Activated CD4-positive, alpha-beta T cell treated with anti-CD3 and anti-CD28 coated beads, Interleukin-2, amount 50 U/mL, for 1 hour (primary cell): ENCODE measurements at regions not wholly inside any gene's neighbourhood (a gene's known extent, or its start where the extent isn't known, plus 50 kb on each side); places are given as distances from the start of the nearest gene placed in this dataset.
"Not testable (repeated sequence)": the region's sequence is repeated elsewhere in the genome, so short reads cannot be mapped to it uniquely, and the experiment has no call there.

Source experiments
- DNase-seq: peaks from one replicate; pipeline ENCODE4 v3.0.0-alpha.2; 2020

- no peak for DNase-seq
These were observed 249.8 kb upstream of the PHF14 start for GRCh38 chr7:10723832-10724231.

GRCh38 chr7:10724449-10724848 is 249.2 kb upstream of the PHF14 start:
- no peak for DNase-seq

- DNase-seq: no peak
These were observed 246.0 kb upstream of the PHF14 start for GRCh38 chr7:10727636-10728035.

GRCh38 chr7:10731253-10731773 is 242.4 kb upstream of the PHF14 start:
- DNase-seq: no peak

- no peak for DNase-seq
These were observed 239.9 kb upstream of the PHF14 start for GRCh38 chr7:10733747-10734146.

GRCh38 chr7:10734595-10734994 is 239.1 kb upstream of the PHF14 start:
- no peak for DNase-seq

GRCh38 chr7:10739401-10739800 is 234.3 kb upstream of the PHF14 start:
- no peak for DNase-seq

- DNase-seq: no peak
These were observed 232.9 kb upstream of the PHF14 start for GRCh38 chr7:10740805-10741204.

- DNase-seq: no peak
These were observed 216.7 kb upstream of the PHF14 start for GRCh38 chr7:10756981-10757380.

- no peak for DNase-seq
These were observed 214.6 kb upstream of the PHF14 start for GRCh38 chr7:10759120-10759519.

GRCh38 chr7:10767771-10768170 is 205.9 kb upstream of the PHF14 start:
- DNase-seq: no peak

- DNase-seq: no peak
These were observed 203.5 kb upstream of the PHF14 start for GRCh38 chr7:10770176-10770575.

- no peak for DNase-seq
These were observed 200.2 kb upstream of the PHF14 start for GRCh38 chr7:10773430-10773829.

- no peak for DNase-seq
These were observed 193.9 kb upstream of the PHF14 start for GRCh38 chr7:10779465-10780399.

- DNase-seq: no peak
These were observed 193.3 kb upstream of the PHF14 start for GRCh38 chr7:10780400-10780747.

- not testable (repeated sequence) for DNase-seq
These were observed 186.7 kb upstream of the PHF14 start for GRCh38 chr7:10786976-10787375.

GRCh38 chr7:10789170-10789569 is 184.5 kb upstream of the PHF14 start:
- DNase-seq: no peak

GRCh38 chr7:10790910-10791309 is 182.8 kb upstream of the PHF14 start:
- no peak for DNase-seq

GRCh38 chr7:10793995-10794775 is 179.5 kb upstream of the PHF14 start:
- no peak for DNase-seq

- no peak for DNase-seq
These were observed 176.5 kb upstream of the PHF14 start for GRCh38 chr7:10797157-10797556.

GRCh38 chr7:10798044-10798443 is 175.6 kb upstream of the PHF14 start:
- no peak for DNase-seq

- DNase-seq: no peak
These were observed 174.2 kb upstream of the PHF14 start for GRCh38 chr7:10799475-10799874.

- DNase-seq: no peak
These were observed 171.7 kb upstream of the PHF14 start for GRCh38 chr7:10802011-10802410.

- DNase-seq: no peak
These were observed 171.1 kb upstream of the PHF14 start for GRCh38 chr7:10802526-10802925.
